Cardiac muscle cell (in vitro differentiated cells and primary cell): ENCODE measurements at regions not wholly inside any gene's neighbourhood (a gene's known extent, or its start where the extent isn't known, plus 50 kb on each side); places are given as distances from the start of the nearest gene placed in this dataset.

Experiments
- DNase-seq, 2 donors: peaks; one replicate each; pipeline versions ENCODE4 v3.0.0 to v3.0.0-alpha.2; 2010 to 2017; ENCODE audit warnings: low read depth in 1 of 2, low spot score in 1 of 2
- H3K27ac ChIP-seq: fragments of 200-600 bp; sonication (generic); 2 replicates; pipeline ENCODE4 v1.5.1; 2016
- H3K27me3 ChIP-seq: fragments of 200-600 bp; sonication (generic); 2 replicates; pipeline ENCODE4 v1.6.0; 2016; ENCODE audit warnings: control low read depth
- H3K36me3 ChIP-seq: fragments of 200-600 bp; sonication (generic); 2 replicates; pipeline ENCODE4 v1.5.1; 2016; ENCODE audit warnings: control low read depth
- H3K4me1 ChIP-seq: fragments of 200-600 bp; sonication (generic); 2 replicates; pipeline ENCODE4 v1.8.1; 2017; ENCODE audit warnings: low read depth, mild to moderate bottlenecking, mixed run types
- H3K4me3 ChIP-seq: fragments of 200-600 bp; sonication (generic); 2 replicates; pipeline ENCODE4 v1.5.1; 2016; ENCODE audit warnings: mild to moderate bottlenecking
- H3K9me3 ChIP-seq: fragments of 200-600 bp; sonication (generic); 2 replicates; pipeline ENCODE4 v1.5.1; 2017; ENCODE audit warnings: low read depth, mild to moderate bottlenecking, control low read depth
- TF ChIP-seq, protein P1 (sequence below): IDR thresholded peaks from 2 replicates; pipeline ENCODE4 v1.5.1; 2012; ENCODE audit warnings: low read depth, mild to moderate bottlenecking, low read length

DNA sequence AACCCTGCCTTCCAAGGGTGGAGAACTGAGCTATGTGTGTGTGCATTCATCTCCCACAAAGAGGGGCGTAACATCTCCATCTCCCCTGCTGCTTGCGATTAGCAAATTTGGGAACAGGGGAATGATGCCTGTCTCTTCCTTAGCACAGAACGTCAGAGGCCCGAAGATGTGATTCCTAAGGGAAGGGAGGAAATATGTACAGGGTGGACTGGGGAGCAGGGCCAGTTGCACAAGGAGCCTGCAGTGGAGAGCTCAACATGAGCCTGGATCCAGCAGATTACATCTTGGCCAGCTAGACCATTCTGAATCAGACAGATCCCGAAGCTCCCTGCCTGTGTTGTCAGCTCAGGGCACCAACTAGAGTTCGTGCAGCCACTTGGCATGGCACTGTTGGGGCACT, 118.1 kb downstream of the NGF start:
- TF ChIP-seq, protein P1, sequence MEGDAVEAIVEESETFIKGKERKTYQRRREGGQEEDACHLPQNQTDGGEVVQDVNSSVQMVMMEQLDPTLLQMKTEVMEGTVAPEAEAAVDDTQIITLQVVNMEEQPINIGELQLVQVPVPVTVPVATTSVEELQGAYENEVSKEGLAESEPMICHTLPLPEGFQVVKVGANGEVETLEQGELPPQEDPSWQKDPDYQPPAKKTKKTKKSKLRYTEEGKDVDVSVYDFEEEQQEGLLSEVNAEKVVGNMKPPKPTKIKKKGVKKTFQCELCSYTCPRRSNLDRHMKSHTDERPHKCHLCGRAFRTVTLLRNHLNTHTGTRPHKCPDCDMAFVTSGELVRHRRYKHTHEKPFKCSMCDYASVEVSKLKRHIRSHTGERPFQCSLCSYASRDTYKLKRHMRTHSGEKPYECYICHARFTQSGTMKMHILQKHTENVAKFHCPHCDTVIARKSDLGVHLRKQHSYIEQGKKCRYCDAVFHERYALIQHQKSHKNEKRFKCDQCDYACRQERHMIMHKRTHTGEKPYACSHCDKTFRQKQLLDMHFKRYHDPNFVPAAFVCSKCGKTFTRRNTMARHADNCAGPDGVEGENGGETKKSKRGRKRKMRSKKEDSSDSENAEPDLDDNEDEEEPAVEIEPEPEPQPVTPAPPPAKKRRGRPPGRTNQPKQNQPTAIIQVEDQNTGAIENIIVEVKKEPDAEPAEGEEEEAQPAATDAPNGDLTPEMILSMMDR: no peak
- peak in 1 of 2 donors; percentile 60 for DNase-seq
- Histone ChIP-seq H3K27me3 (no peaks in the 10 kb centered on the region), H3K4me3 (no peak overlapping the region), H3K27ac (no peak overlapping the region), H3K36me3 (no peaks in the 10 kb centered on the region), H3K4me1 (no peaks in the 10 kb centered on the region), H3K9me3 (no peaks in the 10 kb centered on the region)

GRCh38 chr1:115218699-115219098, 119.3 kb downstream of the NGF start:
- H3K27ac ChIP-seq: no peak overlapping the region
- H3K9me3 ChIP-seq: no peaks in the 10 kb centered on the region
- TF ChIP-seq, protein P1: no peak
- no peaks in the 10 kb centered on the region for H3K27me3 ChIP-seq
- no peaks in the 10 kb centered on the region for H3K36me3 ChIP-seq
- no peak overlapping the region for H3K4me3 ChIP-seq
- no peaks in the 10 kb centered on the region for H3K4me1 ChIP-seq
- no peak for DNase-seq

- no peaks in the 10 kb centered on the region for H3K27me3 ChIP-seq
- no peaks in the 10 kb centered on the region for H3K36me3 ChIP-seq
- H3K4me3 ChIP-seq: no peak overlapping the region
- DNase-seq: no peak
- no peaks in the 10 kb centered on the region for H3K4me1 ChIP-seq
- H3K9me3 ChIP-seq: no peaks in the 10 kb centered on the region
- TF ChIP-seq, protein P1: no peak
- H3K27ac ChIP-seq: no peak overlapping the region
Observed at GRCh38 chr1:115218034-115218405, 120.0 kb downstream of the NGF start.

DNA sequence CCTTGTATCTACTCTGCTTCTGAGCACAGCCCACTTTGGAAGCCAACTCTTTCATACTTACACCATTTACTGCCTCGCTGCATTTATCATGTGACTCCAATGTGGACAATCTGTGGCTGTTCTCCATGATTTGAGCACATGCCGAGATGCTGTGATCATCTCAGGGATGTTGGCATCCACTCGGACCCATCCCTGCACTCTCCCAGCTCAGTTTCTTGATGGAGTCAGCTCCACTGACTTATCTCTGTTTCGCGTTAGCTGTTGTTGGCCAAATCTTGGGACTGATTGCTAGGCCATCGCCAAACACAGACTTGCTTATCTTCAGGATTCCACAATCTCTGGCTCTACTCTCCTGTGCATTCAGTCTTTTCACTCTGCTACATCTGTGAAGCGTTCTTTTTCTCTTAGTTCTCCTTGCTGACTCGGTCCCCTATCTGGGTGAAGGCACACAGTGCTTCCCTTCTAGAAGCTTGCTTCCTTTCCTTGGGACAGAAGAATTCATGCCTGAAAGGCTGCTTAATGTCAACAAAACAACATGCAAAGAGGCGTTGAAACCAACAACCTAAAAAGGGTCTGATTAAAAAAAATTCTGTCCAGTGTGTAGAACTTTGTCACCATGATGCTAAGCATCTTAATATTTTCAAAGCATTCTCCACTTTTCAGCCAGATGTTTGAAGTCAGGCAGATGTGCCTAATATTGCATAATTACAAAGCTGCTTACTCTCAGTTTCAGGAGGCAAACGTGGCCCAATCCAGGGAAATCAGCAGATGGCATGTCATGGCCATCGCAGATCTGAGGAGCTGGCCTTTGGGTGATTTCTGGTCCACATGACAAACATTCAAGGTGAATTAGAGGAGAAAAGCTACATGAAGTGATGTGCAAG, 120.7 kb downstream of the NGF start:
- Histone ChIP-seq H3K27me3 (no peaks in the 10 kb centered on the region), H3K4me1 (no peaks in the 10 kb centered on the region), H3K27ac (no peak overlapping the region)

DNA sequence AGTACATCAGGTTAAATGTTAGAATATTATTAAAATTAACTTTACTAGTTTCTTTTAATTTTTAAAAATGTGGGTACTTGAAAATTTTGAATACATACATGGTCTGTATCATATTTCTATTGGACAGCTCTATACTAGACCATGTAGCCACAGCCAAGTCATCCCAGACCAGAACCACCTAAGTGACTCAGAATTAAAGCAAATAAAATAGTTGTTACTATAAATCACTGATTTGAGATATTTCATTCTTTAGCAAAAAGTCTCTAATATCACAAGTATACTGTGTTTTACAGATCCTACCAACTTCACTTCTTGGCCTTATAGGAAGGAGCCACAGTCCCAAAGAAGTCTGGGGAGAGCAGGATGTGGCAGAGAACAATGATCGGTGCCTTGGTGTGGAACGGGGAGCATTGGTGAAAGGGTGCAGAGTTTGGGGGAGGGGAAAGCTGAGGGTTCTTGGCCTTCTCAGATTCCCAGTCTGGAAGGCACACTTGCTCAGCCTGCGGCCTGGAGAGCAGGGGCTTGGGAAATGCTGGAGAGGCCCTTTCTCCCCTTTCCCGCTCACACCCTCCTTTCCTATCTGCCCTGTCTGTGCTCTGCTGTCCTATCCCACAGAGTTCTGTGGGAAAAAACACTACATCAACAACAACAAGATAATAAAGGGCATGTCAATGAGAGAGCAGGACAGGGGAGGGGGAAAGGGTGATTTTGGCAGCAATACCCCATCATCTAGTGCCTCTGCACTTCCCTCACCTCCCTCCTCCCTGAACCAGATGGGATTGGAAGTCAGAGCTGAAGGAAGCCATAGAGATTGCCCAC, 122.1 kb downstream of the NGF start:
- no peak for DNase-seq
- no peaks in the 10 kb centered on the region for H3K4me1 ChIP-seq

More for the DNA sequence above, 120.7 kb downstream of the NGF start:
- TF ChIP-seq, protein P1: no peak
- no peak overlapping the region for H3K4me3 ChIP-seq
- H3K9me3 ChIP-seq: no peaks in the 10 kb centered on the region
- peak in 1 of 2 donors; percentile 40 for DNase-seq
- no peaks in the 10 kb centered on the region for H3K36me3 ChIP-seq

More for the DNA sequence above, 122.1 kb downstream of the NGF start:
- Histone ChIP-seq H3K27ac (no peak overlapping the region), H3K36me3 (no peaks in the 10 kb centered on the region), H3K27me3 (no peaks in the 10 kb centered on the region), H3K9me3 (no peaks in the 10 kb centered on the region), H3K4me3 (no peak overlapping the region)
- TF ChIP-seq, protein P1: no peak
